SK-N-SH treated with all-trans-retinoic acid at 6 μM for 48 hours (cell line): ENCODE measurements at regions not wholly inside any gene's neighbourhood (a gene's known extent, or its start where the extent isn't known, plus 50 kb on each side); places are given as distances from the start of the nearest gene placed in this dataset.
A peak's percentile ranks its signal among the peaks of the same experiment; 100 is the strongest.

Experiments
- ATAC-seq: fragments of 200-7000 bp; cut with Tn5 transposase; 3 replicates; pipeline ENCODE4 v1.9.1; 2020; ENCODE audit warnings: mild to moderate bottlenecking, moderate library complexity
- ARNTL ChIP-seq: fragments of 450-650 bp; formaldehyde crosslinking; IDR thresholded peaks from 2 replicates; pipeline ENCODE4 v1.5.0; 2020; ENCODE audit warnings: low read depth, mild to moderate bottlenecking, moderate library complexity, borderline replicate concordance
- BACH2 ChIP-seq: fragments of 250-450 bp; sonication (Bioruptor Pico); IDR thresholded peaks from 2 replicates; pipeline ENCODE4 v1.9.0; 2021; ENCODE audit warnings: mild to moderate bottlenecking, borderline replicate concordance
- CSDC2 ChIP-seq: fragments of 250-450 bp; sonication (Bioruptor Pico); IDR thresholded peaks from 2 replicates; pipeline ENCODE4 v1.5.0; 2020; ENCODE audit warnings: mild to moderate bottlenecking, moderate library complexity
- ESRRG ChIP-seq: fragments of 250-450 bp; sonication (Bioruptor Pico); IDR thresholded peaks from 2 replicates; pipeline ENCODE4 v1.6.1; 2021; ENCODE audit warnings: mild to moderate bottlenecking
- GLIS3 ChIP-seq: fragments of 250-450 bp; sonication (Bioruptor Pico); IDR thresholded peaks from 2 replicates; pipeline ENCODE4 v1.5.0; 2020; ENCODE audit warnings: mild to moderate bottlenecking, moderate library complexity
- ISL1 ChIP-seq: fragments of 250-450 bp; sonication (Bioruptor Pico); IDR thresholded peaks from 2 replicates; pipeline ENCODE4 v2.1.2; 2022; ENCODE audit warnings: mild to moderate bottlenecking, moderate library complexity
- PPARA ChIP-seq: fragments of 250-450 bp; sonication (Bioruptor Pico); IDR thresholded peaks from 2 replicates; pipeline ENCODE4 v1.5.0; 2020; ENCODE audit warnings: mild to moderate bottlenecking, borderline replicate concordance
- RARB ChIP-seq: fragments of 250-450 bp; sonication (Bioruptor Pico); IDR thresholded peaks from 2 replicates; pipeline ENCODE4 v1.8.0; 2021; ENCODE audit warnings: mild to moderate bottlenecking, moderate library complexity
- SNAI2 ChIP-seq: fragments of 250-450 bp; sonication (Bioruptor Pico); IDR thresholded peaks from 2 replicates; pipeline ENCODE4 v1.5.0; 2020; ENCODE audit warnings: mild to moderate bottlenecking, moderate library complexity
- TCF4 ChIP-seq: fragments of 250-450 bp; sonication (Bioruptor Pico); IDR thresholded peaks from 2 replicates; pipeline ENCODE4 v1.8.0; 2021; ENCODE audit warnings: mild to moderate bottlenecking, moderate library complexity, borderline replicate concordance
- TOX ChIP-seq: fragments of 250-450 bp; sonication (Bioruptor Pico); IDR thresholded peaks from 2 replicates; pipeline ENCODE4 v1.8.0; 2021; ENCODE audit warnings: mild to moderate bottlenecking, moderate library complexity, borderline replicate concordance
- TSHZ2 ChIP-seq: fragments of 250-450 bp; sonication (Bioruptor Pico); IDR thresholded peaks from 2 replicates; pipeline ENCODE4 v1.5.0; 2020; ENCODE audit warnings: mild to moderate bottlenecking, moderate library complexity
- ZC3H10 ChIP-seq: fragments of 250-450 bp; sonication (Bioruptor Pico); IDR thresholded peaks from 2 replicates; pipeline ENCODE4 v1.5.1; 2021; ENCODE audit warnings: mild to moderate bottlenecking, moderate library complexity
- ZFP3 ChIP-seq: fragments of 250-450 bp; sonication (Bioruptor Pico); IDR thresholded peaks from 2 replicates; pipeline ENCODE4 v1.5.0; 2020; ENCODE audit warnings: mild to moderate bottlenecking, moderate library complexity
- ZFP30 ChIP-seq: fragments of 450-650 bp; formaldehyde crosslinking; IDR thresholded peaks from 2 replicates; pipeline ENCODE4 v1.5.0; 2022; ENCODE audit warnings: mild to moderate bottlenecking, moderate library complexity
- ZNF565 ChIP-seq: fragments of 450-650 bp; formaldehyde crosslinking; conservative IDR thresholded peaks from 2 replicates; pipeline ENCODE4 v1.5.0; 2020; ENCODE audit warnings: low read depth, mild to moderate bottlenecking, moderate library complexity
- ZNF70 ChIP-seq: fragments of 450-650 bp; formaldehyde crosslinking; IDR thresholded peaks from 2 replicates; pipeline ENCODE4 v1.5.0; 2020; ENCODE audit warnings: mild to moderate bottlenecking, moderate library complexity
- ZNF8 ChIP-seq: fragments of 450-650 bp; formaldehyde crosslinking; IDR thresholded peaks from 2 replicates; pipeline ENCODE4 v1.5.0; 2020; ENCODE audit warnings: mild to moderate bottlenecking, moderate library complexity
- TF ChIP-seq, protein P1 (sequence below): fragments of 250-450 bp; sonication (Bioruptor Pico); IDR thresholded peaks from 2 replicates; pipeline ENCODE4 v1.5.1; 2020; ENCODE audit warnings: low read depth, mild to moderate bottlenecking, moderate library complexity
- TF ChIP-seq, protein P2 (sequence below): fragments of 250-450 bp; sonication (Bioruptor Pico); IDR thresholded peaks from 2 replicates; pipeline ENCODE4 v1.5.1; 2021; ENCODE audit warnings: mild to moderate bottlenecking, moderate library complexity
- TF ChIP-seq, protein P3 (sequence below): fragments of 250-450 bp; sonication (Bioruptor Pico); IDR thresholded peaks from 2 replicates; pipeline ENCODE4 v1.8.0; 2020; ENCODE audit warnings: mild to moderate bottlenecking, moderate library complexity, borderline replicate concordance

GRCh38 chr13:37476874-37477273 is 121.7 kb downstream of the POSTN start:
- TF ChIP-seq TSHZ2 (CRISPR knock-in tag): no peak
- TF ChIP-seq ZFP3 (CRISPR knock-in tag): no peak
- peak; percentile 42; the same call in 2 of the 3 replicates for ATAC-seq

DNA sequence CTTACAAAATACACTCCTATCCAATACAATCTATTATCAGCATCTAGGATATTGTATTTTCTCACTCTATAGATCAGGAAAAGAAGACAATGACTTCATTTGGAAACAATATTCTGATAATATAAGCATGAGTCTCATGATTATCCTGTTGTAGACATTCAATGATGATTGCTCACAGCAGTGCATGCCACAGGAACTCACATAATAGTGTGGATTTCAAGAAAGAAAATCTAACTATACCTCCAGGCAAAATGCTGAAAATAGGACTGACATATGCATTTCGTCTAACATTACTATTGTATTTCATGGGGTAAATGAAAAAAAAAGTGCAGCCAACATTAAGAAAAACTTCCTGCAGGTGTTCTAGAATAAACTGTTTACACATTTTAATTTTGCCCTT is 122.6 kb downstream of the POSTN start:
- TF ChIP-seq ZNF8 (CRISPR knock-in tag) (no peak), ESRRG (no peak), RARB (CRISPR knock-in tag) (no peak), ZFP30 (CRISPR knock-in tag) (no peak), BACH2 (no peak), TCF4 (no peak), PPARA (CRISPR knock-in tag) (no peak), SNAI2 (no peak), GLIS3 (CRISPR knock-in tag) (no peak), ARNTL (CRISPR knock-in tag) (no peak), ZNF70 (CRISPR knock-in tag) (no peak), ZFP3 (CRISPR knock-in tag) (no peak), CSDC2 (no peak), ZNF565 (CRISPR knock-in tag) (no peak), ZC3H10 (CRISPR knock-in tag) (no peak), TSHZ2 (CRISPR knock-in tag) (no peak)
- TF ChIP-seq, protein P1, sequence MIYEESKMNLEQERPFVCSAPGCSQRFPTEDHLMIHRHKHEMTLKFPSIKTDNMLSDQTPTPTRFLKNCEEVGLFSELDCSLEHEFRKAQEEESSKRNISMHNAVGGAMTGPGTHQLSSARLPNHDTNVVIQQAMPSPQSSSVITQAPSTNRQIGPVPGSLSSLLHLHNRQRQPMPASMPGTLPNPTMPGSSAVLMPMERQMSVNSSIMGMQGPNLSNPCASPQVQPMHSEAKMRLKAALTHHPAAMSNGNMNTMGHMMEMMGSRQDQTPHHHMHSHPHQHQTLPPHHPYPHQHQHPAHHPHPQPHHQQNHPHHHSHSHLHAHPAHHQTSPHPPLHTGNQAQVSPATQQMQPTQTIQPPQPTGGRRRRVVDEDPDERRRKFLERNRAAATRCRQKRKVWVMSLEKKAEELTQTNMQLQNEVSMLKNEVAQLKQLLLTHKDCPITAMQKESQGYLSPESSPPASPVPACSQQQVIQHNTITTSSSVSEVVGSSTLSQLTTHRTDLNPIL (CRISPR knock-in tag): no peak
- TF ChIP-seq, protein P2, sequence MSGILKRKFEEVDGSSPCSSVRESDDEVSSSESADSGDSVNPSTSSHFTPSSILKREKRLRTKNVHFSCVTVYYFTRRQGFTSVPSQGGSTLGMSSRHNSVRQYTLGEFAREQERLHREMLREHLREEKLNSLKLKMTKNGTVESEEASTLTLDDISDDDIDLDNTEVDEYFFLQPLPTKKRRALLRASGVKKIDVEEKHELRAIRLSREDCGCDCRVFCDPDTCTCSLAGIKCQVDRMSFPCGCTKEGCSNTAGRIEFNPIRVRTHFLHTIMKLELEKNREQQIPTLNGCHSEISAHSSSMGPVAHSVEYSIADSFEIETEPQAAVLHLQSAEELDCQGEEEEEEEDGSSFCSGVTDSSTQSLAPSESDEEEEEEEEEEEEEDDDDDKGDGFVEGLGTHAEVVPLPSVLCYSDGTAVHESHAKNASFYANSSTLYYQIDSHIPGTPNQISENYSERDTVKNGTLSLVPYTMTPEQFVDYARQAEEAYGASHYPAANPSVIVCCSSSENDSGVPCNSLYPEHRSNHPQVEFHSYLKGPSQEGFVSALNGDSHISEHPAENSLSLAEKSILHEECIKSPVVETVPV (CRISPR knock-in tag): no peak
- no peak; the same call in 2 of the 3 replicates for ATAC-seq

- no peak for ATAC-seq
- TF ChIP-seq ZNF8 (CRISPR knock-in tag) (no peak), ZFP30 (CRISPR knock-in tag) (no peak), ZFP3 (CRISPR knock-in tag) (no peak), PPARA (CRISPR knock-in tag) (no peak), RARB (CRISPR knock-in tag) (no peak), GLIS3 (CRISPR knock-in tag) (no peak), SNAI2 (no peak), TSHZ2 (CRISPR knock-in tag) (no peak), ARNTL (CRISPR knock-in tag) (no peak), TCF4 (no peak), ISL1 (CRISPR knock-in tag) (no peak), ZC3H10 (CRISPR knock-in tag) (no peak), ESRRG (no peak), TOX (CRISPR knock-in tag) (no peak)
- TF ChIP-seq, protein P3, sequence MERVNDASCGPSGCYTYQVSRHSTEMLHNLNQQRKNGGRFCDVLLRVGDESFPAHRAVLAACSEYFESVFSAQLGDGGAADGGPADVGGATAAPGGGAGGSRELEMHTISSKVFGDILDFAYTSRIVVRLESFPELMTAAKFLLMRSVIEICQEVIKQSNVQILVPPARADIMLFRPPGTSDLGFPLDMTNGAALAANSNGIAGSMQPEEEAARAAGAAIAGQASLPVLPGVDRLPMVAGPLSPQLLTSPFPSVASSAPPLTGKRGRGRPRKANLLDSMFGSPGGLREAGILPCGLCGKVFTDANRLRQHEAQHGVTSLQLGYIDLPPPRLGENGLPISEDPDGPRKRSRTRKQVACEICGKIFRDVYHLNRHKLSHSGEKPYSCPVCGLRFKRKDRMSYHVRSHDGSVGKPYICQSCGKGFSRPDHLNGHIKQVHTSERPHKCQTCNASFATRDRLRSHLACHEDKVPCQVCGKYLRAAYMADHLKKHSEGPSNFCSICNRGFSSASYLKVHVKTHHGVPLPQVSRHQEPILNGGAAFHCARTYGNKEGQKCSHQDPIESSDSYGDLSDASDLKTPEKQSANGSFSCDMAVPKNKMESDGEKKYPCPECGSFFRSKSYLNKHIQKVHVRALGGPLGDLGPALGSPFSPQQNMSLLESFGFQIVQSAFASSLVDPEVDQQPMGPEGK (CRISPR knock-in tag): no peak
- TF ChIP-seq, all 23 proteins: peak for 0
Observed at GRCh38 chr13:37475151-37475550, 123.4 kb downstream of the POSTN start.
